GM21825 (cell line): ENCODE measurements at regions not wholly inside any gene's neighbourhood (a gene's known extent, or its start where the extent isn't known, plus 50 kb on each side); places are given as distances from the start of the nearest gene placed in this dataset.

Experiments
- ATAC-seq: cut with Tn5 transposase; IDR thresholded peaks from one replicate; pipeline ENCODE4 v1.9.1; 2021; ENCODE audit warnings: mild to moderate bottlenecking, moderate library complexity; ENCODE audit not compliant: unreplicated experiment

- ATAC-seq: no peak
Measured at GRCh38 chr2:196248467-196249094, 77.2 kb upstream of the STK17B start.

DNA sequence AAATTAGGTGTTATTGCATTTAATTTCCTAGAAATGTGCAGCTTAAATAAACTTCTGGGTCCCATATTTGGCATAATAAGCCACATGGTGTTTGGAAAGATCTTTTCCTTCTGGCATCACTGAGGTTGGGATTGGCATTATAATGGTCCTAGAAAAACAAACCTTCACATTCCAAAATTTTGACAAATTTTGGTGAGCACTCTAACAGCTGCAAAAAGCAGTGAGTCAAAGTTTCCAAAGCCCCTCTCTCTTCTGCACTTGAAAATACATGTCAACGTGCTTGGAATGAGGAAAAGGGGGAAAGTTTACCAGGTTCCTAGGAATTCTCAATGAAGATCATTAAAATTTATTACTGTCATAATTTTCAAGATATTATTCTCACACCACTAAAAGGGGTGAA, 77.8 kb upstream of the STK17B start:
- no peak for ATAC-seq

DNA sequence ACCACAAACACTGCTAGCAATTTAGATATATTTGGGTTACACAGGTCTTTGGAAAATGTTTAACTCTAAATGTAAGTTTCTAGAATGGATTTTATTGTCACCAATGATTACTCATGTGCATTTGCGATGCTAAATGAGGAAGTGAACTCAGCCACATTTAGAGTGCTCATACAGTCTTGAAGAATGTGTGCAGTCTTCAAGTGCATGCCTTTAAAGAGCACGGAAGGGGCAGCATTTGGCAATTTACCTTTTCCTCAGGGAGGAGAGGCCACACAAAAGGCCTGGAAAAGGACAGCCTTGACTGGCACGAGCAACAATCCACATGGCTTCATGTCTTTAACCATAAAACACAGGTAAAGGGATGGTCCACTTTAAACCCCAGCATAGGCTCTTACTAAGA, 78.5 kb upstream of the STK17B start:
- ATAC-seq: peak; percentile 91

DNA sequence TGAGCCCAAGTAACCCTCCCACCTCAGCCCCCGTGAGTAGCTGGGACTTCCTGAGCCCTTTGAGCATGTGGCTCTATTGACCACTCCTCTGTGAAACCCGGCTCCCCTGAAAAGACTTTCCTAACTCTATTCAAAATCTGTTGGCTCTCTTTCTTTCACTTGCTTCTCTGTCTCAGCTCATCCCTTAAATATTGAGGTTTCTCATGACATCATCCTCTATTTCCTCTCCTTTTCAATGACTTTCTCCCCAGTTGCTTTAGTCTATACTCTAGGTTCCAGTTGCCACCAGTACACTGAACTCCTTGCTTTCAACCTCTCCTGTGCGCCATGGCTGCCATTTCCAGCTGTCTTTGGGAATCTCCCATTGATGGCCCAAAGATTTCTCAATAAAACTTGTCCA, 79.8 kb upstream of the STK17B start:
- no peak for ATAC-seq

GRCh38 chr2:196252408-196253115, 81.2 kb upstream of the STK17B start:
- ATAC-seq: no peak

DNA sequence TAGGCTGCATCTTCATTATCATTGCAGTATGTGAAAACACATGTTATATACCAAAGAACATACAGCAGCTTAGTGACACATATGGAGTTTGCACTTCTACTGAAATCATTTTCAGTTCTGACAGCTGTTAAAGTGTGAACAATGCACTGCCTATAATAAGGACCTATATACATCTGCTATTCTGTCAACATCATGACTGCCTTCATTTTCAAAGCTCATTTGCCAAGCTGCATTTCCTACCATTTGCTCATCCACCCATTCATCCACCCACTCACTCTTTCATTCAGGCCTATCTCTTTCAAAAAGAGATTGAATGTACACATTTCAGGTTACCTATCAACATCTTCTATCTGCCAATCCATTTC, 81.7 kb upstream of the STK17B start:
- no peak for ATAC-seq

DNA sequence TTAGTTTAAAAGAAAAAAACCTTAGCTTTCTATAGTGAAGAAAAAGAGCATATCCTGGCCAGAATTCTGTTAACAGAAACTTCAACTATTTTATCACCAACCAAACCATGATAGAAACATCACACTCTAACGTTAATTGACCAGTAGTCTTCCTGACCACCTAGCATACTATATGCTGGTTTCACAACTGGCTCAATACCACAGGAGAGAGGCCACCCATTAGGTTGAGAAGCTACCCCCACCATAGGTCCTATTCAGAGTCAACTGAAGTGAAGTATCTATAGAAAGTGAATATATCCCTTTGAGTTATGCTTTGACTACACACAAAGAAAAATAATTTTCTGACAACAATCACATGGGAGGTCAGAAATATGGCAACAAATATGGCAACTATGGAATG, 85.2 kb upstream of the STK17B start:
- ATAC-seq: no peak

DNA sequence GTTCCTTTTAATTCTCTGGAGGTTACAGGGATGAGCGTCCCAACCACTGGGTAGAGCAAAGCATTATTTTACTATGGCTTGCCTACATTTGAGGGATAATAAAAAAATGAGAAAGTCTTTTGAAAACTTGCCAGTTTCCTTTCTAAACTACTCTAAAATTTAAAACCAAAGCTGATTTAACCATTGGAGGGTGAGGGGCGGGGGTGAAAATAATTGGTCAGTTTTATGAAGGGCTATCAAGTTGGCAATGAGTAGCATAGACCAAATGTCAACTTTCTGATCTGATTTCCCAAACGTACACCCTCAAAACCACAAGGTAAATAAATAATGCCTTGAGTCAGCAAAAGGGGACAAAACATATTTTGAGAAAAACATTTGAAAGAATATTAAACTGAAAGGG, 85.7 kb upstream of the STK17B start:
- ATAC-seq: no peak

- ATAC-seq: no peak
Measured at GRCh38 chr2:196258407-196258806, 87.0 kb upstream of the STK17B start.

DNA sequence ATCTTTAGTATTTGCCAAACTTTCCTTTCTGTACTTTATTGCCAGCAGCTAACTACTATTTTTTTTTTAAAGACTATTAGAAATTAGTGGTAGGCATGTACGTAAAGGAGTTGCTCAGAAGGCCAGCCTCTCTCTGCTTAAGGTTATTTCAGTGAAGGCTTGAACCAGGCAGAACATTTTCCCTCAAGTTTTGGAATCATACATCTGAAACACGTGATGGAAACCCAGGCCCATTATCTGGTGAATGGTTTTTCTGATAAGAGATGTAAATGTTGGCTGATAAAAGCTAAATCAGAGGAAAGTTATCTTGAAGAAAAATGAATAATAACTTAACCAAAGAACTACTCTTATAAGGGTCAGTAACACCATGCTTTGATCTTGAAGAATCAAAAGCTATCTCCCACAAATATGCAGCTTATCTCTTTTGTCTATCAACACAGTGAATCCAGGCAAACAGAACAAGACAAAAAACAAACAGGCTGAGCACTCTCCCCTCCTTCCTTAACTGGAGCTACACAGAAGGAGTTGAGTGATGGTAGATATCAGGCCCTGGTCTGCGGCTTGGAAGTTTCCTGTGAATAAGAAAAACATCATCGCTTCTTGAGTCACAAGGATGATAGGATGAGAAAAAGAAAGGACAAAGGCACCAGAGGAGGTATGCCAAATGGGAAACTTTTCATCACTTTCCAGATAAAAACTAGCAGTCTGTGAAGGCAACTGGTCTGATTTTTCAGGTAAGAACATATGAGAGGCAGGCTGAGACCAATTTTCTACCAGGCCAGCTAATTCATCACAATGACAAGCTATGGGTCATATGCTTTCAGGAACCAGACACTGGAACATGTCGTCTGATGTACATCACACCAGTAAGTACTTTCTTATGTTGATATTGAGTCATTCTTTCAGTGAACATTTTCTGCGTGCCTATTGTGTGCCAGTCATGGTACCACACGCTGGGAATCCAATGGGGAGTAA, 88.4 kb upstream of the STK17B start:
- no peak for ATAC-seq

- no peak for ATAC-seq
Measured at GRCh38 chr2:196260546-196260945, 89.2 kb upstream of the STK17B start.

GRCh38 chr2:196262606-196263005, 91.2 kb upstream of the STK17B start:
- ATAC-seq: no peak

DNA sequence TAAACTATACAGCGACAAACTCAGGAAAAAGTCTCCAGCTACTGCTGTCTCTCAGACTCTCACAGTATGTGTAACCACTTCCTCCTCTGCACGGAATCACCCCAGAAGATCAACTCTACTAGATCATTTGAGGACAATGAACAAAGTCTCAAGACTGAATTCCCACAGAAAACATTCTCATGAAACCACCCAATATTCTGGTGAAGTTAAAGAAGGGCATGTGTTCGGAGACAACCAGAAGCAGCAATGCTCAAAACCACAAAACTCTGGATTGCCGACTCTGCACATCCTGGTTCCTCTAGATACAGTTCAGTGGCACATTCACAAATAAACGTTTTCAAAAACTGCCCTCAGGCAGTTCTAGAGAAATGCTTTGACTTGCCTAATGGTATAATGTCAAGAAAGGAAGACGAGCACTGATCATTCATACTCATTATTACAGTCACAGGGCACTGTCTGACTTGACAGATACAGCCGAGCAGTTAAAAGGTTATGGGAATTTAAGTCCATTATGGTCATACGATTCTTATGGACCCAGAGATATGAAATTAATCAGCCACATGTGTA, 91.9 kb upstream of the STK17B start:
- peak; percentile 97 for ATAC-seq

DNA sequence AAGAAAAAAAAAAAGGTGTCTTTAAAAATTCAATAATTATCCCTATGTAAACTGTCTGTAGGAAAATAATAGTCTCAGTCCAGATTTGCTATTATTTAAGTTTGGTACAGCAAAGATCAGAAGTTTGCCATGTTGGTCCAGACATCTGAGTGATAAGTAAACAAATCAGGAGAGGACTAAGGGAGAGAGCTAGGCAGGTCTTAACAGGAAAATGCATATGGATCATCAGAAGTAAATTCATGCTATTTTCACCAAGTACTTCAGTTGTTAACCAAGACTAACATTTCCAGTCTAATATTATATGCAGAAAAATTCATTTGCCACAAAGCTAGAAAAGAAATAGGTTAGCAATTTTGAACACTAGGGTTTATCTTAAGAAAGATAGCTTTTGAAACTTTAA, 95.0 kb upstream of the STK17B start:
- no peak for ATAC-seq

- ATAC-seq: no peak
Measured at GRCh38 chr2:196266855-196267254, 95.5 kb upstream of the STK17B start.

- ATAC-seq: no peak
Measured at GRCh38 chr2:196268025-196268424, 96.6 kb upstream of the STK17B start.

GRCh38 chr2:196268538-196269338, 97.4 kb upstream of the STK17B start:
- ATAC-seq: peak; percentile 49

- ATAC-seq: no peak
Measured at GRCh38 chr2:196271795-196272194, 100.4 kb upstream of the STK17B start.

GRCh38 chr2:196274387-196274809, 103.0 kb upstream of the STK17B start:
- peak; percentile 36 for ATAC-seq

- ATAC-seq: peak; percentile 42
Measured at GRCh38 chr2:196275646-196276352, 104.4 kb upstream of the STK17B start.
